Erythroblast (primary cell): ENCODE measurements at regions not wholly inside any gene's neighbourhood (a gene's known extent, or its start where the extent isn't known, plus 50 kb on each side); places are given as distances from the start of the nearest gene placed in this dataset.

Experiments used
- GATA1 ChIP-seq: IDR thresholded peaks from 2 replicates; pipeline ENCODE4 v1.6.1; 2011; ENCODE audit warnings: low read depth, mild to moderate bottlenecking, control low read depth, low read length, moderate library complexity
- POLR2A ChIP-seq: IDR thresholded peaks from 2 replicates; pipeline ENCODE4 v1.6.1; 2011; ENCODE audit warnings: mild to moderate bottlenecking, low read length

DNA sequence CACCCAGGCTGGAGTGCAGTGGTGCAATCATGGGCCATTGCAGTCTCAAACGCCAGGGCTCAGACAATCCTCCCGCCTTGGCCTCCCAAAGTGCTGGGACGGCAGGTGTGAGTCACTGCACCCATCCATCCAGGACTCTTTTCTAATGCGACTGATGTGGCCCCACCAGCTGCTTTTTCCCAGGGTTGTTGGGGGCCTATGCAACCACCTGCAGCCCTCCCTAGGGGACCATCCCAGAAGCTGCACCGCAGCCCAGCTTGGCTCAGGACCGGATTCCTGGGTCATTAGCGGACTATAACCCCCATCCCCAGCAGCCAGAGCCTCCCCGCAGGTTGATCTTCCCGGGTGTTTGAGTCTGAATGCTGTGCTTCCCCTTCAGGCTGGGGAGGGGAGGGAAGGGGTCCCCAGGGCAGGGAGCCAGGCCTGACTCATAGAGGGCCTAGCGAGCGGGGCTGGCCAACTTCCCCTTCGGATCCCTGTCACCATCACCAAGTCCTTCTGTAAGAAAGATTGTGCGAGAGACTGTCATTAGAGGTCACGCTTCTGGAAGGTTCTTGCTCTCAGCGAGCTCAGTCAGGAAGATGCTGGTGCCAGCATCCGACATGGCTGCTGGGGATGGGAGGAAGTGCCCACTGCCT is 108.7 kb upstream of the ACTRT2 start:
- TF ChIP-seq POLR2A, result no peak
- TF ChIP-seq GATA1, result no peak
